HG03060 (cell line): ENCODE measurements at regions not wholly inside any gene's neighbourhood (a gene's known extent, or its start where the extent isn't known, plus 50 kb on each side); places are given as distances from the start of the nearest gene placed in this dataset.

Experiments
- ATAC-seq: cut with Tn5 transposase; IDR thresholded peaks from one replicate; pipeline ENCODE4 v1.9.1; 2021; ENCODE audit warnings: low read depth, moderate number of reproducible peaks; ENCODE audit not compliant: unreplicated experiment

- no peak for ATAC-seq
Measured at GRCh38 chr7:35508623-35509400, 186.1 kb downstream of the HERPUD2 start.

- no peak for ATAC-seq
Measured at GRCh38 chr7:35505066-35505465, 189.9 kb downstream of the HERPUD2 start.

GRCh38 chr7:35504365-35504764 lies 190.6 kb downstream of the HERPUD2 start:
- no peak for ATAC-seq

- ATAC-seq: no peak
Measured at GRCh38 chr7:35501681-35502080, 193.3 kb downstream of the HERPUD2 start.

- ATAC-seq: no peak
Measured at GRCh38 chr7:35499226-35499625, 195.7 kb downstream of the HERPUD2 start.

- no peak for ATAC-seq
Measured at GRCh38 chr7:35498416-35498815, 196.5 kb downstream of the HERPUD2 start.

GRCh38 chr7:35495844-35496243 lies 199.1 kb downstream of the HERPUD2 start:
- no peak for ATAC-seq

- no peak for ATAC-seq
Measured at GRCh38 chr7:35495377-35495776, 199.6 kb downstream of the HERPUD2 start.

- no peak for ATAC-seq
Measured at GRCh38 chr7:35494407-35494806, 200.5 kb downstream of the HERPUD2 start.

- no peak for ATAC-seq
Measured at GRCh38 chr7:35492451-35493175, 202.3 kb downstream of the HERPUD2 start.

GRCh38 chr7:35491233-35491632 lies 203.7 kb downstream of the HERPUD2 start:
- no peak for ATAC-seq

GRCh38 chr7:35487841-35488240 lies 207.1 kb downstream of the HERPUD2 start:
- ATAC-seq: no peak

- no peak for ATAC-seq
Measured at GRCh38 chr7:35487402-35487801, 207.5 kb downstream of the HERPUD2 start.

- ATAC-seq: no peak
Measured at GRCh38 chr7:35485436-35485835, 209.5 kb downstream of the HERPUD2 start.

GRCh38 chr7:35483568-35483967 lies 211.4 kb downstream of the HERPUD2 start:
- ATAC-seq: no peak

GRCh38 chr7:35482231-35482630 lies 212.7 kb downstream of the HERPUD2 start:
- no peak for ATAC-seq

GRCh38 chr7:35480806-35481205 lies 214.1 kb downstream of the HERPUD2 start:
- no peak for ATAC-seq

GRCh38 chr7:35477609-35478008 lies 217.3 kb downstream of the HERPUD2 start:
- ATAC-seq: no peak

- ATAC-seq: no peak
Measured at GRCh38 chr7:35474100-35474499, 220.2 kb upstream of the TBX20 start.

GRCh38 chr7:35468606-35469005 lies 214.7 kb upstream of the TBX20 start:
- no peak for ATAC-seq

GRCh38 chr7:35467456-35467978 lies 213.6 kb upstream of the TBX20 start:
- ATAC-seq: no peak
